HG02852 (cell line): ENCODE measurements at regions not wholly inside any gene's neighbourhood (a gene's known extent, or its start where the extent isn't known, plus 50 kb on each side); places are given as distances from the start of the nearest gene placed in this dataset.

Experiments
- ATAC-seq: cut with Tn5 transposase; IDR thresholded peaks from one replicate; pipeline ENCODE4 v1.9.1; 2021; ENCODE audit warnings: mild to moderate bottlenecking, moderate library complexity; ENCODE audit not compliant: unreplicated experiment

GRCh38 chr12:25712169-25712568, 159.1 kb upstream of the LMNTD1 start:
- ATAC-seq = peak; percentile 37

GRCh38 chr12:25713264-25713663, 160.2 kb upstream of the LMNTD1 start:
- ATAC-seq = peak; percentile 100

- ATAC-seq = no peak
Measured at GRCh38 chr12:25714198-25714984, 161.3 kb upstream of the LMNTD1 start.

- no peak for ATAC-seq
Measured at GRCh38 chr12:25715102-25715501, 162.0 kb upstream of the LMNTD1 start.

GRCh38 chr12:25716842-25717241, 163.8 kb upstream of the LMNTD1 start:
- no peak for ATAC-seq

GRCh38 chr12:25717552-25717951, 164.5 kb upstream of the LMNTD1 start:
- no peak for ATAC-seq

- ATAC-seq = no peak
Measured at GRCh38 chr12:25718081-25718731, 165.1 kb upstream of the LMNTD1 start.

- ATAC-seq = no peak
Measured at GRCh38 chr12:25719505-25719904, 166.4 kb upstream of the LMNTD1 start.

- no peak for ATAC-seq
Measured at GRCh38 chr12:25723336-25723735, 170.3 kb upstream of the LMNTD1 start.

GRCh38 chr12:25723921-25724491, 170.9 kb upstream of the LMNTD1 start:
- no peak for ATAC-seq

- ATAC-seq = no peak
Measured at GRCh38 chr12:25725470-25725869, 172.4 kb upstream of the LMNTD1 start.

GRCh38 chr12:25725931-25726330, 172.8 kb upstream of the LMNTD1 start:
- ATAC-seq = no peak

GRCh38 chr12:25728056-25728595, 175.0 kb upstream of the LMNTD1 start:
- ATAC-seq = no peak

GRCh38 chr12:25730489-25731349, 177.6 kb upstream of the LMNTD1 start:
- ATAC-seq = no peak

GRCh38 chr12:25733541-25733940, 180.5 kb upstream of the LMNTD1 start:
- ATAC-seq = no peak

- peak; percentile 67 for ATAC-seq
Measured at GRCh38 chr12:25734529-25735180, 181.6 kb upstream of the LMNTD1 start.

- no peak for ATAC-seq
Measured at GRCh38 chr12:25740617-25741016, 187.5 kb upstream of the LMNTD1 start.

- no peak for ATAC-seq
Measured at GRCh38 chr12:25741917-25742316, 188.8 kb upstream of the LMNTD1 start.

- ATAC-seq = no peak
Measured at GRCh38 chr12:25743679-25744215, 190.7 kb upstream of the LMNTD1 start.

- no peak for ATAC-seq
Measured at GRCh38 chr12:25744313-25744712, 191.2 kb upstream of the LMNTD1 start.
